Hepatocyte (in vitro differentiated cells): ENCODE measurements at regions not wholly inside any gene's neighbourhood (a gene's known extent, or its start where the extent isn't known, plus 50 kb on each side); places are given as distances from the start of the nearest gene placed in this dataset.

Experiments
- EZH2 ChIP-seq: fragments of 200-600 bp; sonication (generic); IDR thresholded peaks from 2 replicates; pipeline ENCODE4 v1.6.1; 2016; ENCODE audit warnings: antibody characterized with exemption, mild to moderate bottlenecking, borderline replicate concordance
- TF ChIP-seq, protein P1 (sequence below): fragments of 200-600 bp; sonication (generic); IDR thresholded peaks from 2 replicates; pipeline ENCODE4 v1.5.1; 2016; ENCODE audit warnings: antibody characterized with exemption, mild to moderate bottlenecking; ENCODE audit not compliant: poor library complexity

- TF ChIP-seq, protein P1, sequence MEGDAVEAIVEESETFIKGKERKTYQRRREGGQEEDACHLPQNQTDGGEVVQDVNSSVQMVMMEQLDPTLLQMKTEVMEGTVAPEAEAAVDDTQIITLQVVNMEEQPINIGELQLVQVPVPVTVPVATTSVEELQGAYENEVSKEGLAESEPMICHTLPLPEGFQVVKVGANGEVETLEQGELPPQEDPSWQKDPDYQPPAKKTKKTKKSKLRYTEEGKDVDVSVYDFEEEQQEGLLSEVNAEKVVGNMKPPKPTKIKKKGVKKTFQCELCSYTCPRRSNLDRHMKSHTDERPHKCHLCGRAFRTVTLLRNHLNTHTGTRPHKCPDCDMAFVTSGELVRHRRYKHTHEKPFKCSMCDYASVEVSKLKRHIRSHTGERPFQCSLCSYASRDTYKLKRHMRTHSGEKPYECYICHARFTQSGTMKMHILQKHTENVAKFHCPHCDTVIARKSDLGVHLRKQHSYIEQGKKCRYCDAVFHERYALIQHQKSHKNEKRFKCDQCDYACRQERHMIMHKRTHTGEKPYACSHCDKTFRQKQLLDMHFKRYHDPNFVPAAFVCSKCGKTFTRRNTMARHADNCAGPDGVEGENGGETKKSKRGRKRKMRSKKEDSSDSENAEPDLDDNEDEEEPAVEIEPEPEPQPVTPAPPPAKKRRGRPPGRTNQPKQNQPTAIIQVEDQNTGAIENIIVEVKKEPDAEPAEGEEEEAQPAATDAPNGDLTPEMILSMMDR, result no peak
- TF ChIP-seq EZH2, result no peak
Measured at GRCh38 chr15:39359771-39360170, 221.1 kb upstream of the THBS1 start.
